D341Med (cell line): ENCODE measurements at regions not wholly inside any gene's neighbourhood (a gene's known extent, or its start where the extent isn't known, plus 50 kb on each side); places are given as distances from the start of the nearest gene placed in this dataset.

Experiments
- DNase-seq: peaks from one replicate; pipeline ENCODE4 v3.0.0; 2012; ENCODE audit warnings: low spot score

- no peak for DNase-seq
These were observed 1117.0 kb upstream of the PHF14 start for GRCh38 chr7:9856668-9857067.

- no peak for DNase-seq
These were observed 1110.1 kb upstream of the PHF14 start for GRCh38 chr7:9863545-9863944.

GRCh38 chr7:9869151-9869550 is 1104.5 kb upstream of the PHF14 start:
- no peak for DNase-seq

- no peak for DNase-seq
These were observed 1104.1 kb upstream of the PHF14 start for GRCh38 chr7:9869566-9869965.

- DNase-seq, result no peak
These were observed 1103.0 kb upstream of the PHF14 start for GRCh38 chr7:9870674-9871073.

- no peak for DNase-seq
These were observed 1099.5 kb upstream of the PHF14 start for GRCh38 chr7:9874182-9874581.

GRCh38 chr7:9876053-9876452 is 1097.6 kb upstream of the PHF14 start:
- DNase-seq, result no peak

GRCh38 chr7:9889554-9889953 is 1084.1 kb upstream of the PHF14 start:
- no peak for DNase-seq

- DNase-seq, result no peak
These were observed 1083.6 kb upstream of the PHF14 start for GRCh38 chr7:9890092-9890491.

GRCh38 chr7:9891056-9891455 is 1082.6 kb upstream of the PHF14 start:
- no peak for DNase-seq

- DNase-seq, result no peak
These were observed 1073.3 kb upstream of the PHF14 start for GRCh38 chr7:9900339-9900738.

- no peak for DNase-seq
These were observed 1052.3 kb upstream of the PHF14 start for GRCh38 chr7:9921326-9921725.

GRCh38 chr7:9937944-9938631 is 1035.6 kb upstream of the PHF14 start:
- DNase-seq, result no peak

- DNase-seq, result no peak
These were observed 1034.5 kb upstream of the PHF14 start for GRCh38 chr7:9939176-9939575.

- DNase-seq, result no peak
These were observed 1028.5 kb upstream of the PHF14 start for GRCh38 chr7:9945131-9945530.

GRCh38 chr7:9945857-9946256 is 1027.8 kb upstream of the PHF14 start:
- DNase-seq, result no peak

GRCh38 chr7:9955138-9955537 is 1018.5 kb upstream of the PHF14 start:
- DNase-seq, result no peak

GRCh38 chr7:9958486-9958885 is 1015.2 kb upstream of the PHF14 start:
- DNase-seq, result peak; percentile 32

GRCh38 chr7:9960460-9960859 is 1013.2 kb upstream of the PHF14 start:
- DNase-seq, result no peak

GRCh38 chr7:9961161-9961922 is 1012.3 kb upstream of the PHF14 start:
- DNase-seq, result no peak

GRCh38 chr7:9962742-9963141 is 1010.9 kb upstream of the PHF14 start:
- no peak for DNase-seq

GRCh38 chr7:9978106-9979064 is 995.3 kb upstream of the PHF14 start:
- DNase-seq, result no peak
